LNCaP clone FGC (cell line): ENCODE measurements at regions not wholly inside any gene's neighbourhood (a gene's known extent, or its start where the extent isn't known, plus 50 kb on each side); places are given as distances from the start of the nearest gene placed in this dataset.

Experiments used
- DNase-seq: peaks from one replicate; pipeline ENCODE4 v3.0.0-alpha.2; 2011; ENCODE audit warnings: low read depth
- H3K4me3 ChIP-seq: 2 replicates; pipeline ENCODE4 v1.5.1; 2011; ENCODE audit warnings: mild to moderate bottlenecking, low read depth, low read length, control low read depth
- CTCF ChIP-seq: IDR thresholded peaks from 2 replicates; pipeline ENCODE4 v1.5.1; 2012; ENCODE audit warnings: mild to moderate bottlenecking; ENCODE audit not compliant: control insufficient read depth, insufficient read depth; ENCODE audit errors: extremely low read depth

DNA sequence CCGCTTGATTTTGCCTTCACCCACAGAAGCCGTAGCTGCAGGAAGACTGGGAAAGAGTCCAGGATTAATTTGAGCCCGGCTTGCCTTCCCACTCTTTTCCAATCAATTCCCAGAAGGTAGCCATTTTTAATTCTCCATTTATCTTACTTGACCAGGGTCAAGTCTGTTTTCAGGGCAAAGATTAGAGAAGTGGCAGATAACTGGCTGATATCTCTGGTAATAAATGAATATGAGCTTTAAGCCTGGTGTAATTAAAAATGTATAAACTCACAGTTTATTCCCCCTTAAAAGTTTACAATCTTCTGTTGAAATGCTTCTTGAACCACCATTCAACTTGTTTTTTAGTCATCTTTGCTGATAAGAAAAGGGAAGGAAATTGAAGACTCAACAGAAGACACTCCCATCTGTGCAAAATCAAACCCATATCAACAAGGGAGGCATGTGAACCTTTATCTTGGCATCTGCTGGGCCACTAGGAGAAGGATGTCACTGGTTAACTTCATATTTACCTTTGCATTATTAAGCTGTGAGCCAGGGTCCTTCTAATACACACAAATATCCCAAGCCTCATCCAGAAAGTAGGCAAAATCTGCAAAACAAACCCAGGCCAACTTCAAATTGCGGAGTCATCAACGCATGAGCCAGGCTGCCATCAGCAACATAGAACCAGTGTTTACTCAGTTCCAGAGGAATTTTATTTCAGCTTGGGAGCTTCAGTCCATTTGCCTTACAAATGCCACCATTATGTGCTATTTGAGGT is 314.6 kb upstream of the MAF start:
- no peak for DNase-seq
- no peak for TF ChIP-seq CTCF
- no peak overlapping the region for H3K4me3 ChIP-seq

DNA sequence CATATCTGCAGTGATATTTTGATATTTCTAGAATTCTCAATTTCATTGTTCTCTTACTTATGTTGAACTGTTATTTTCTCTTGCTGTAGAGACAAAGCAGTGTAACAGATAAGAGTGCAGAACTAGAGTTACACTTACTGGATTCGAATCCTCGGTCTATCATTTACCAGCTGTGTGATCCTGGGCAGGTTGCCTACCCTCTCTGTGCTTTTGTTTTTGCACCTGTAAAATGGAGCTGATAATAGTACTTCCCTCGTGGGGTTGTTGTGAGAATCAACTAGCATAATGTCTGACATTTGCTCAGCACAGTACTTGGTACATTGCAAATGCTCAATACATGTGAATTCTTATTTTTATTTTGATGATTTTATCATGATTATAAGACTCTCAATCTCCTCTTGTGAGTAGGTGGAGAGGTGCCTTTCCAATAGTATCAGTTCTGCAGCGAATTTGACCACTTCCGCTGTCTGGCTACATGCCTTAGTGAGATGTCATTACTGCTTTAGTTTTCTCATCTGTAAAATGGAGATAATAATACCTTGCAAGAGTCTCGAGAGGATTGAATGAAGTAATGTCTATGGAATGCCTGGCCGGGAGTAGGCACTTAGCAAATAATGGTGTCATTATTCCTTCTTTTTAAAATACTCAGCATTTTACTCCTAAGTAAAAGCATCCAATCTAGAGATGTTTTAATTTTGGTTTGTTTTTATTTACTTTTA is 312.2 kb upstream of the MAF start:
- H3K4me3 ChIP-seq, result no peak overlapping the region
- TF ChIP-seq CTCF, result no peak
- DNase-seq, result no peak

DNA sequence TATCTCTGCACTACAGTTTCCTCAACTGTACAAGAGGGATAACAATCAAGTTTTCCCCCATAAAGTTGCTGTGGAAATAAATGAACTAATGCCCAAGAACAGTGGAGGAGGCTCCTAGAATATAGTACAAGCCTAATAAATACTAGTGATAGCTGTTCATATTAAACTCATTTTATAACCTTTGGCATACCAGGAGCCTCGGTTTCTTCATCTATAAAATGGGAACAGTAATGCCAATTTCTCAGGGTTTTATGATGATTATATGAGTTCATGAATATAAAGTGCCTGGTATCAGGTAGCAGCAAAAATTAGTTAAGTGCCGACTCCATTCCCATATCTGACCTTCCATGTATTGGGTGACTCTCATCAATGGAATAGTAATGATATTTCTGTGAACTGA is 311.1 kb upstream of the MAF start:
- DNase-seq, result no peak
- TF ChIP-seq CTCF, result no peak
- H3K4me3 ChIP-seq, result no peak overlapping the region

- DNase-seq, result no peak
- H3K4me3 ChIP-seq, result no peak overlapping the region
- TF ChIP-seq CTCF, result no peak
Observed at GRCh38 chr16:79909571-79909970, 309.0 kb upstream of the MAF start.

- H3K4me3 ChIP-seq, result no peak overlapping the region
- TF ChIP-seq CTCF, result no peak
- no peak for DNase-seq
Observed at GRCh38 chr16:79903471-79903870, 302.9 kb upstream of the MAF start.

DNA sequence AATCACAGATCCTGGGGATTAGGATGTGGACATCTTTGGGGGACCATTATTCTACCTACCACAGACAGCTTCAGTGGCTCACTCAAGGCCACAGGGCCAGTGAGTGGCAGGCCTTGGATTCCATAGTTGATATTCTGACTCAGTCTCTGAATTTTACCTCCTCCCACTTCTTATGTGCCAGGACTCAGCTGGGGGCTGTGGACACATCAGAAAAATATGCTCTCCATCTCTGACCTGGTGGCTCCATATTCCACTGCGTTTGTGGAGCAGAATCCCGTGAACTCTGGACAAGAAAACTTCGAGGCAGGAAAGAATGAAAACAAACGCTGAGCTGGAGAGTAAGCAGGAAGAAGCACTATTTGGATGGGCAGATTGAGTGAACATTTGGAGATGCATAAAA is 301.8 kb upstream of the MAF start:
- no peak for DNase-seq
- H3K4me3 ChIP-seq, result no peak overlapping the region
- no peak for TF ChIP-seq CTCF
